IMR-90 (cell line): ENCODE measurements at regions not wholly inside any gene's neighbourhood (a gene's known extent, or its start where the extent isn't known, plus 50 kb on each side); places are given as distances from the start of the nearest gene placed in this dataset.

ENCODE experiments used
- BHLHE40 ChIP-seq: fragments of 150-350 bp; IDR thresholded peaks from 2 replicates; pipeline ENCODE4 v1.6.1; 2016; ENCODE audit warnings: mild to moderate bottlenecking, low read depth, low read length
- CEBPB ChIP-seq: IDR thresholded peaks from 2 replicates; pipeline ENCODE4 v1.6.1; 2012; ENCODE audit warnings: low read depth, low read length, improper control_type of control experiment
- CHD1 ChIP-seq: IDR thresholded peaks from 2 replicates; pipeline ENCODE4 v1.6.1; 2012; ENCODE audit warnings: low read depth, low read length, improper control_type of control experiment
- CTCF ChIP-seq: conservative IDR thresholded peaks from 2 replicates; pipeline ENCODE4 v1.5.1; 2012; ENCODE audit warnings: mild to moderate bottlenecking, low read depth, low read length, improper control_type of control experiment
- FOS ChIP-seq: fragments of 150-350 bp; IDR thresholded peaks from 2 replicates; pipeline ENCODE4 v1.6.1; 2016; ENCODE audit warnings: low read depth, low read length
- MAFK ChIP-seq: IDR thresholded peaks from 2 replicates; pipeline ENCODE4 v1.6.1; 2012; ENCODE audit warnings: low read depth, low read length, improper control_type of control experiment
- POLR2A ChIP-seq: IDR thresholded peaks from 2 replicates; pipeline ENCODE4 v1.6.1; 2012; ENCODE audit warnings: mild to moderate bottlenecking, low read depth, low read length
- RAD21 ChIP-seq: IDR thresholded peaks from 2 replicates; pipeline ENCODE4 v1.6.1; 2012; ENCODE audit warnings: low read length, improper control_type of control experiment
- RCOR1 ChIP-seq: IDR thresholded peaks from 2 replicates; pipeline ENCODE4 v1.6.1; 2012; ENCODE audit warnings: mild to moderate bottlenecking, low read length, improper control_type of control experiment; ENCODE audit not compliant: insufficient replicate concordance

- TF ChIP-seq CTCF (no peak), RCOR1 (no peak), MAFK (no peak), BHLHE40 (no peak), RAD21 (no peak), POLR2A (no peak), FOS (no peak), CHD1 (no peak), CEBPB (no peak)
These were observed 198.3 kb downstream of the LTN1 start for GRCh38 chr21:28794371-28794851.
